GM23248 (cell line): ENCODE measurements at regions not wholly inside any gene's neighbourhood (a gene's known extent, or its start where the extent isn't known, plus 50 kb on each side); places are given as distances from the start of the nearest gene placed in this dataset.

Source experiments
- EZH2 ChIP-seq: fragments of 200-600 bp; sonication (generic); IDR thresholded peaks from 2 replicates; pipeline ENCODE4 v1.6.1; 2018; ENCODE audit warnings: antibody characterized with exemption, mild to moderate bottlenecking; ENCODE audit not compliant: insufficient read depth, poor library complexity, severe bottlenecking
- EZH2phosphoT487 ChIP-seq: fragments of 200-600 bp; sonication (generic); IDR thresholded peaks from 2 replicates; pipeline ENCODE4 v1.6.1; 2018; ENCODE audit warnings: antibody characterized with exemption, moderate library complexity, mild to moderate bottlenecking, low read depth; ENCODE audit not compliant: insufficient read depth

DNA sequence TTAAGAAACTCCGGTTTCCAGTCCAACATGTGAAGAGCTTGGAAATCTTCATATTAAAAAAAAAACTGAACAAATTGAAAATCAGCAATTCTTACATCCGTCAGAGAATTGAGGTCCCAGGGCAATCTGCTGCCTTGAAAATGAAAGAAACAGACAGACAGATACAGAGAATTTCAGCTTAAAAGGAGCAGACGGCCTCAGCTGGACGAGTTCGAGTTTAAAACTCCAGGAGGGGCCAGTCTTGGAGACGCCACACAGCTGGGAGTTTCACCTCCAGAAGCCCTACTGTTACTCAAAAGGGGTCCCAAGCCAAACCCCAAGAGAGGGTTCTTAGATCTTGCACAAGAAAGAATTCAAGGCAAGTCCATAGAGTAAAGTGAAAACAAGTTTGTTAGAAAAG, 226.5 kb upstream of the ARL4C start:
- TF ChIP-seq EZH2 (no peak), EZH2phosphoT487 (no peak)
